ENCODE measurements at regions not wholly inside any gene's neighbourhood (a gene's known extent, or its start where the extent isn't known, plus 50 kb on each side); places are given as distances from the start of the nearest gene placed in this dataset.

GRCh38 chr2:13351068-13351467, 634.3 kb downstream of the TRIB2 start:
- Histone ChIP-seq H2BK120ac (replicated peaks; ENCODE audit: low read depth, low read length) (no peak overlapping the region), H2AFZ (ENCODE audit: low read length) (no peak overlapping the region), H3K23ac (ENCODE audit: insufficient read length) (no peak overlapping the region), H3K79me1 (ENCODE audit: low read depth, low read length) (no peaks in the 10 kb centered on the region), H2AK5ac (ENCODE audit: low read depth, low read length) (no peak overlapping the region), H3K4me2 (ENCODE audit: insufficient read depth in 1 of 2, low read depth in 2 of 2, low read length in 2 of 2) (no peak overlapping the region), H2BK5ac (ENCODE audit: low read depth, low read length) (no peak overlapping the region), H4K20me1 (replicated peaks in 1 of 2; ENCODE audit: control insufficient read depth in 1 of 2, insufficient read depth in 2 of 2, low read length in 2 of 2) (no peaks in the 10 kb centered on the region), H3K9me3 (ENCODE audit: insufficient read depth in 2 of 2, low read depth in 1 of 2, low read length in 1 of 2) (peaks cover 0 to 6% of the 10 kb centered on the region in 2 experiments; a peak in 1 of 4 replicates), H2BK12ac (ENCODE audit: low read depth, low read length) (no peak overlapping the region), H3K18ac (ENCODE audit: extremely low read depth, low read length) (no peak overlapping the region), H2BK20ac (ENCODE audit: low read length) (no peak overlapping the region), H4K91ac (replicated peaks; ENCODE audit: insufficient read length, low read length) (no peak overlapping the region), H3K4me1 (replicated peaks in 1 of 4; ENCODE audit: control insufficient read depth in 3 of 4, insufficient read depth in 4 of 4, low read length in 3 of 4) (no peaks in the 10 kb centered on the region), H3K14ac (ENCODE audit: insufficient read length) (no peak overlapping the region), H3K36me3 (ENCODE audit: control insufficient read depth in 2 of 4, insufficient read depth in 4 of 4, low read length in 3 of 4) (no peaks in the 10 kb centered on the region), H2BK15ac (ENCODE audit: low read length) (no peak overlapping the region), H3K56ac (replicated peaks; ENCODE audit: insufficient read length, low read depth, low read length) (no peak overlapping the region), H3K23me2 (ENCODE audit: low read depth, low read length) (no peaks in the 10 kb centered on the region), H3K27me3 (replicated peaks in 1 of 4; ENCODE audit: control insufficient read depth in 3 of 4, extremely low read depth in 1 of 4, insufficient read depth in 3 of 4, low read length in 3 of 4) (no peaks in the 10 kb centered on the region), H3K79me2 (ENCODE audit: control insufficient read depth in 1 of 2, insufficient read depth in 2 of 2, low read length in 2 of 2) (no peaks in the 10 kb centered on the region), H4K8ac (ENCODE audit: extremely low read depth, insufficient read depth, low read length) (no peak overlapping the region), H3K4me3 (ENCODE audit: extremely low read depth in 1 of 4, insufficient read depth in 2 of 4, low read depth in 3 of 4, low read length in 4 of 4) (no peak overlapping the region), H3K4ac (replicated peaks; ENCODE audit: insufficient read length, low read depth, low read length) (no peak overlapping the region), H3K9ac (replicated peaks in 1 of 4; ENCODE audit: extremely low read depth in 1 of 4, low read depth in 3 of 4, low read length in 3 of 4) (no peak overlapping the region), H4K5ac (ENCODE audit: insufficient read length, low read depth, low read length) (no peak overlapping the region), H3K27ac (ENCODE audit: low read depth, low read length) (no peak overlapping the region)
- no peak for FAIRE-seq
- no peak for DNase-seq (ENCODE audit: low read depth in 1 of 2, low spot score in 2 of 2)
- ChIA-PET POLR2A (ENCODE audit: partially characterized antibody) (no interaction called here), CTCF (ENCODE audit: partially characterized antibody) (no interaction called here)
- WGBS, 2 experiments (ENCODE audit: extremely low coverage in 1 of 2, insufficient coverage in 1 of 2, insufficient read length in 1 of 2, insufficient replicate concordance in 2 of 2, low coverage in 1 of 2, low lambda C conversion rate in 2 of 2, missing lambda C conversion rate in 1 of 2) = 95% methylated on average over 2 of the region's 2 CpGs; no CpG with 5 or more reads in 1 of the 2 experiments
- TF ChIP-seq SIN3A (conservative IDR thresholded peaks at IDR 0.05 in 1 of 2, IDR thresholded peaks at IDR 0.05 in 1 of 2; ENCODE audit: low read depth in 1 of 2, low read length in 2 of 2) (no peak), YY1 (IDR thresholded peaks at IDR 0.05; ENCODE audit: low read depth, low read length) (no peak), SP1 (IDR thresholded peaks at IDR 0.05; ENCODE audit: low read depth, low read length) (no peak), JUN (IDR thresholded peaks at IDR 0.05; ENCODE audit: low read depth, low read length) (no peak), NRF1 (IDR thresholded peaks at IDR 0.05; ENCODE audit: low read depth, low read length) (no peak), SUZ12 (IDR thresholded peaks at IDR 0.05; ENCODE audit: low read length) (no peak), SIX5 (IDR thresholded peaks at IDR 0.05; ENCODE audit: low read depth, low read length) (no peak), ATF3 (IDR thresholded peaks at IDR 0.05; ENCODE audit: insufficient read depth, low read depth, low read length) (no peak)

Measured in H1 (cell line).